ENCODE measurements at regions not wholly inside any gene's neighbourhood (a gene's known extent, or its start where the extent isn't known, plus 50 kb on each side); places are given as distances from the start of the nearest gene placed in this dataset.

DNA sequence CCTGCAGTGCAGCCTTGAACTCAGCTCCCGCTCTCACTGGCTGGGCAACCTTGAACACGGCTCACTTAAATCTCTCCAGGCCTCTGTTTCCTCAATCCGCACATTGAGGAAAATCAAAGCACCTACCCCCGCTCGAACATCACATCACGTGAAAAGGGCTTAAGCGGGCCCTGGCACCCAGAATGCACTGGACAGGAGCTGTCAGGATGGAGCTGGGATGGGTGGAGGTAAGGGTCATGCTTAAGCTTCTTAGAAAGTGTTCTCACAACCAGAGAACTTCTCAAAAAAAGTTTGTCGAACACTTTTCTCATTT, 55.7 kb upstream of the MGMT start:
- in situ Hi-C loops (cut with MboI; ENCODE audit: low pct_unique_long_range_greater_than_20kb, low sequenced_read_pairs, unreplicated experiment) = no loop called here
- DNase-seq (ENCODE audit: low spot score) = no peak
- TF ChIP-seq, protein P1, sequence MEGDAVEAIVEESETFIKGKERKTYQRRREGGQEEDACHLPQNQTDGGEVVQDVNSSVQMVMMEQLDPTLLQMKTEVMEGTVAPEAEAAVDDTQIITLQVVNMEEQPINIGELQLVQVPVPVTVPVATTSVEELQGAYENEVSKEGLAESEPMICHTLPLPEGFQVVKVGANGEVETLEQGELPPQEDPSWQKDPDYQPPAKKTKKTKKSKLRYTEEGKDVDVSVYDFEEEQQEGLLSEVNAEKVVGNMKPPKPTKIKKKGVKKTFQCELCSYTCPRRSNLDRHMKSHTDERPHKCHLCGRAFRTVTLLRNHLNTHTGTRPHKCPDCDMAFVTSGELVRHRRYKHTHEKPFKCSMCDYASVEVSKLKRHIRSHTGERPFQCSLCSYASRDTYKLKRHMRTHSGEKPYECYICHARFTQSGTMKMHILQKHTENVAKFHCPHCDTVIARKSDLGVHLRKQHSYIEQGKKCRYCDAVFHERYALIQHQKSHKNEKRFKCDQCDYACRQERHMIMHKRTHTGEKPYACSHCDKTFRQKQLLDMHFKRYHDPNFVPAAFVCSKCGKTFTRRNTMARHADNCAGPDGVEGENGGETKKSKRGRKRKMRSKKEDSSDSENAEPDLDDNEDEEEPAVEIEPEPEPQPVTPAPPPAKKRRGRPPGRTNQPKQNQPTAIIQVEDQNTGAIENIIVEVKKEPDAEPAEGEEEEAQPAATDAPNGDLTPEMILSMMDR (IDR thresholded peaks at IDR 0.05; ENCODE audit: extremely low read depth, insufficient read depth, missing control alignments) = no peak

DNA sequence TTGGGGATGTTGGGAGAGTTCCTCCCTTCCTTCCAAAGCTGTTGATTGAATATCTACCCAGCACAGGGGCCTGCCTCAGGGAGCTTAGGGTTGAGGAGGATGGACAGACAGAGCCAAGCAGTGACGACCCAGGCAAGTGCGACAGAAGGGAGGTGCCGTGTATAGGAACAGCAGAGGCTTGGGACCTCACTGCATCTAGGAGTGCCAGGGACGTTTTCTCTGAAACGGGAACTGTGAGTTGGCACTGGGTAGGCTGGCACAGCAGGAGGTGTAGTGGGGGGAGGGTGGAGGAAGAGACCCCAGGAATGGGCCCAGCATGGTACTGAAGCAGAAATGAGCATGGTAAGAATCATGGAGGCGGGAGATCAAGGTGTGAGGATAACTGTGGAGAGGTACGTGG, 55.3 kb upstream of the MGMT start:
- TF ChIP-seq, protein P1 (IDR thresholded peaks at IDR 0.05; ENCODE audit: extremely low read depth, insufficient read depth, missing control alignments) = no peak
- in situ Hi-C loops (cut with MboI; ENCODE audit: low pct_unique_long_range_greater_than_20kb, low sequenced_read_pairs, unreplicated experiment) = no loop called here
- DNase-seq (ENCODE audit: low spot score) = no peak

GRCh38 chr10:129413024-129413423, 54.0 kb upstream of the MGMT start:
- DNase-seq (ENCODE audit: low spot score) = no peak
- in situ Hi-C loops (cut with MboI; ENCODE audit: low pct_unique_long_range_greater_than_20kb, low sequenced_read_pairs, unreplicated experiment) = no loop called here
- TF ChIP-seq, protein P1 (IDR thresholded peaks at IDR 0.05; ENCODE audit: extremely low read depth, insufficient read depth, missing control alignments) = no peak

DNA sequence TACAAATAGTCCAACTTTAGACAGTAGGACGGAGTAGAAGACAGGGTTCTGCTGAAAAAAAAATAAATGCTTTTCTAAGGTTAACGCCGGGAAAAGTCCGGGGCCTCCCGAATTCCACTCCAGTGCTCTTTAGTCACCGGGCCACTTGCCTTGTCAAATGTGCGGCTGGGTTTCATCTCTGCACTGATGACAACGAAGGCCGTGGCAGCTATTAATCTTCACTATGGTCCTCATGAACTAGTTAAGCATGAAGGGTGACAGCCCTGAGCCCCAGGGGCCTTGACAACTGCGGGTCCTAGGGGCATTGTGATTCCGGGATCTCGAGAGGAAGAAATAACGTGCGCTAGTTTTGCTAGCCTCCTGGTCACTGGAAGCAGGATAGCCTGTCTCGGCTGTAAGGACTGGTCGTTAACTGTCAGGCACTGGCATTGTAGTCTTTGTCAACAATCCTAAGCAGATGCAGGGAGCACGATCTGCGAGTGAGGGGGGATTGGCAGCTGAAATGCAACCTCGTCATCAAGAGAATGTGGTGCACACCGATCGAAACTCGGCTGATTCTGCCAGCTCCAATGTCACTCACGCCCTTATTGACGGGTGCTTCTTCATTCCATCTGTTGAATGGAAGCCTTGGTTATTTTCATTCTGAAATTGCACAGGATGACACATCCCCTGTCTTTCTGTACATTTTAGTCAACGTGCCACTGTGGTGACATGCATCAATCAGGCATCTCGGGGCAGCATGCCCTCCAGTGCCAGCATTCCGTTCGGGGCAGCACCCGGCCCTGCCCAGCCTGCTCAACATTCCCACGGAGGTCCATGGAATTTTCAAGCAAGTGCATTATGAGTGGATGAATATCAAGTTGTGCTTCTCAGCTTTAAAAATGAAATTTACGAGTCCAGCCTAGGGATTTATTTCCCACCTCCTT, 51.6 kb upstream of the MGMT start:
- DNase-seq (ENCODE audit: low spot score) = no peak
- in situ Hi-C loops (cut with MboI; ENCODE audit: low pct_unique_long_range_greater_than_20kb, low sequenced_read_pairs, unreplicated experiment) = no loop called here
- TF ChIP-seq, protein P1 (IDR thresholded peaks at IDR 0.05; ENCODE audit: extremely low read depth, insufficient read depth, missing control alignments) = no peak

- TF ChIP-seq, protein P1 (IDR thresholded peaks at IDR 0.05; ENCODE audit: extremely low read depth, insufficient read depth, missing control alignments) = no peak
- no peak for DNase-seq (ENCODE audit: low spot score)
- in situ Hi-C loops (cut with MboI; ENCODE audit: low pct_unique_long_range_greater_than_20kb, low sequenced_read_pairs, unreplicated experiment) = no loop called here
Observed at GRCh38 chr10:129416155-129416554, 50.9 kb upstream of the MGMT start.

DNA sequence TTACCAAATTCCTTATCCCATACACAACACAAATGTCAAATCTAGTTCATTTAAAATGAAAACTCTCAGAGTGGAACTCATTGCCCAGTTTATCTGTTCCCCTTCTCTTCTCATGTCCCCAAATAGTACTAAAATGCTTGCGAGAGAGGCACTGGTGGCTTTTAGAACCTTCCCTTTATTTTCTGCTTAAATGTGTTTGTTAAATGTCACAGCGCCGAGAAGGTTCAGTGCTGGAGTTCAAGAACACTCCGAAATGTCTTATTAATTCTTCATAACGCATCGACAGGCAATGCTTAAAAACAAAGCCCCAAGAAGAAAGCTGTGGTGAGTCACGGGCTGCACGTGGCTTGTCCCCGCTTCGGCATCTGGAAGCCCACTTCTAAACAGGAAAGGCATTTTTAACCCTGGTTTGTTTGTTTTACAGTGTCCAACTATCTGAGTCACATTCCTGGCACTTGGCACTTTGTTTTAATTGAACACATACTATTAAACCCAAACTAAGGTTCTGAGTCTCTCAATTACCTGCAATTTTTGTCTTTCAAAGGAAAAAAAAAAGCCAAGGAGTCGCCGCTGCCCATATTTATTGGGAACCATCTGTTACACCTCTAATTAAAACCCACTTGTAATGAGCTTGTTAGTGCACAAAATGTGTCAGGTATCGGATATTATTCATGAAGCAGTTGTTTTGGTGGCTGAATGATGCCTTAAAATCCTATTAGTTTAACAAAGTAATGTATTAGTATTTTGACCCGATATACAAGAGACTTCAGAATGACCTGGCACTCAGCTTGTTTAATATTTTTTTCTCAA, 49.9 kb upstream of the MGMT start:
- in situ Hi-C loops (cut with MboI; ENCODE audit: low pct_unique_long_range_greater_than_20kb, low sequenced_read_pairs, unreplicated experiment) = no loop called here
- TF ChIP-seq, protein P1 (IDR thresholded peaks at IDR 0.05; ENCODE audit: extremely low read depth, insufficient read depth, missing control alignments) = no peak
- DNase-seq (ENCODE audit: low spot score) = no peak
